ENCODE measurements at regions not wholly inside any gene's neighbourhood (a gene's known extent, or its start where the extent isn't known, plus 50 kb on each side); places are given as distances from the start of the nearest gene placed in this dataset.

DNA sequence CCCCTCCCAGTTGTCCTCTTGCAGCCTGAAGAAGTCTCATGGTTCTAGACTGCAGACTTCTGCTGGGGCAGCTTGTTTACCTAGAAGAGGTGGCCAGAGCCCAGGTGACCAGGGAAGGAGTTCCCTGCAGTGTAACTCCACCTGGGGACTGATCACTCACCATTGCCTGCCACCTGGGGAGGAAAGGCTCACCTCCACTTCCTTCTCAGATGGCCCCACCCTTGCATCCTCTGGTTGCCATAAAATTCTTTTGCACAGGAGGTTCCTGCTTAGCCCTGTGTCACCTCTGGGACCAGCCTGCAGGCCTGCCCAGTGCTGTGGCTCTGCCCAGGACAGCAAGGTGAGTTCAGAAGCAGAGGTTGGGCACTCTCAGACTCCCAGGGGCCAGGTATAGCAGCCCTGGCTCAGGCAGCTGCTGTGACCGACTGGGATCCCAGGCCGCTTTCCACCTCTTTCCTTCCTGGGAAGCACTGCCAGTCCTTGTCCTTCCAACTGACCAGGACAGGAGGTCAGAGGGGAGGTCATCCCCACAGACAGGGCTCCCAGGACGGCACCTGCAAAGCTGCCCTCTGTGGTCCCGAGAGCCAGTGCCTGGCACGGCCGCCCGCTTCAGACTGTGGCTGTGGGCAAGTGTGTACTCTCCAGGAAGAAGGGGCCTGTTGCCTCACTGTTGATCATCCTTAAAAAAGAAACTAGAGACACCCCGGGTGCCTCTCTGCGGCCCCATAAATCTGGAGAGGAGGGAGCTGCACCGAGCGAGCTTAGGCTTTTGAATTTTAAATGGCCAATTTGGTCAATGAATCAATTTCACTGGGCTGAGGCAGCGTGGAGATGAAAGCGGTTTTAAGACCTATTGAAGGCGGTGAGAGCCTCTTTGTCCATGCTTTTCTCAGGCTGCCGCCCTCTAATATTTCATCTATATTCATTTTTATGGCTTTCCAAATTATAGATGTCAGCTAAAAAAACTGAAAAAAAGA is 79.5 kb upstream of the C14orf180 start:
- DNase-seq (ENCODE audit: low read depth in 4 of 4, low spot score in 3 of 4), result no peak

DNA sequence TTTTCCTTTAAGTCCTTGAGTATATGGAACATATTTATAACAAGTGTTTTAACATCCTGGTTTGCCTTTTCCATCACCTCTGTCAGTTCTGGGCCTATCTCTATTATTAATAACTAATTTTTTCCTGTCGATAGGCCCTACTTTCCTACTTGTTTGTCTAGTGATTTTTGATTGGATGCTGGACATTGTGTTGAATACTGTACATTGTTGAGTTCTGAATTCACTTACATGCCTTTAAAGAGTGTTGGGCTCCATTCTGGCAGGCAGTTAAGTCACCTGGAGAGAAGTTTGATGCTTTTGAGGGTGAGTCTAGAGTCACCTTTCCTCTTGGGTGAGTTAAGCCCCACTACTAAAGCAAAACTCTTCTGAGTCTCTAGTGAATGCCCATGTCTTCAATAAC is 77.5 kb upstream of the C14orf180 start:
- no peak for DNase-seq (ENCODE audit: low read depth in 4 of 4, low spot score in 3 of 4)

DNA sequence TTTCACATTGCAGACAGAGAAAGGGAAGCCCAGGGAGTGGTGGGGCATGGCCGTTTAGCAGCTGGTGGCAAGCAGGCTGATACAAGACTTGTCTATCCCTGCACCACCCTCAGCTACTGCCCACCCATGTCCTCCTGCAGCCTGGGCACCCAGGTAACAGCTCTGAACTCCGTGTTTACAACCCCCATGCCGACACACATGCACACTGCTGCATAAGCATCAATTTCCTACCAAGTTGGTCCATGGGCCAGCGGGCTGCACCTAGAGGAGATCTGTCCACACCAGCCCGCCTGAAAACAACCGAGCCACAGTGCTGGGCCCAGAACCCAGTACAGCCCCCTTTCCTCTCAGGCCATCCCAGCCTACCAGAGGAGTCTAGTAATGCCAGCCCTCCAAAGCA is 75.9 kb upstream of the C14orf180 start:
- no peak for DNase-seq (ENCODE audit: low read depth in 4 of 4, low spot score in 3 of 4)

DNA sequence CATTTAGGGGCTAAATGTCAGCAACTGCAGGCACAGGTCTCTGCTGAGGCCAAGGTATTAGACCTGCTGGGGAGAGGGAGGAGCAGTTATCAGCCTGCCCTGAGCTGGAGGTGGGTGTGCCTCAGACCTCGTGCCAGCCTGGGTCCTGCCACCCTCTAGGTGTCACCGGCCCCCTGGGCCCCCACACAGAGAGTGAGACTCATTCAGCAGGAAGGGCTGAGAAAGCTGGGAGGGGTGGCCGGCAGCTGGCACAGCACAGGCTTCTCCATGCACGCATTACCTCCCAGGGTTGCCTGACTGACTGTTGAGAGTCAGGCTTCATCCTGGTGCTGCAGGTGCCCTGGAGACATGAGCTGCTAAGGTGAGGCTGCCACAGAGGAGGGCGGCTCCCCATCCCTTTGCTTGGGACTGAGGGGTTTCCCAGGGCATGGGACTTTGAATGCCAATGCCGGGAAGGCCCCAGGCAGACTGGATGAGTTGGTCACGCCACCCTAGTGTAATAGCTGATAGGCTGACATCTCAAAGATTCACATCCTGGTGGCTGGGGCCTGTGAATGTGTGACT is 75.3 kb upstream of the C14orf180 start:
- DNase-seq (ENCODE audit: low read depth in 4 of 4, low spot score in 3 of 4), result no peak

DNA sequence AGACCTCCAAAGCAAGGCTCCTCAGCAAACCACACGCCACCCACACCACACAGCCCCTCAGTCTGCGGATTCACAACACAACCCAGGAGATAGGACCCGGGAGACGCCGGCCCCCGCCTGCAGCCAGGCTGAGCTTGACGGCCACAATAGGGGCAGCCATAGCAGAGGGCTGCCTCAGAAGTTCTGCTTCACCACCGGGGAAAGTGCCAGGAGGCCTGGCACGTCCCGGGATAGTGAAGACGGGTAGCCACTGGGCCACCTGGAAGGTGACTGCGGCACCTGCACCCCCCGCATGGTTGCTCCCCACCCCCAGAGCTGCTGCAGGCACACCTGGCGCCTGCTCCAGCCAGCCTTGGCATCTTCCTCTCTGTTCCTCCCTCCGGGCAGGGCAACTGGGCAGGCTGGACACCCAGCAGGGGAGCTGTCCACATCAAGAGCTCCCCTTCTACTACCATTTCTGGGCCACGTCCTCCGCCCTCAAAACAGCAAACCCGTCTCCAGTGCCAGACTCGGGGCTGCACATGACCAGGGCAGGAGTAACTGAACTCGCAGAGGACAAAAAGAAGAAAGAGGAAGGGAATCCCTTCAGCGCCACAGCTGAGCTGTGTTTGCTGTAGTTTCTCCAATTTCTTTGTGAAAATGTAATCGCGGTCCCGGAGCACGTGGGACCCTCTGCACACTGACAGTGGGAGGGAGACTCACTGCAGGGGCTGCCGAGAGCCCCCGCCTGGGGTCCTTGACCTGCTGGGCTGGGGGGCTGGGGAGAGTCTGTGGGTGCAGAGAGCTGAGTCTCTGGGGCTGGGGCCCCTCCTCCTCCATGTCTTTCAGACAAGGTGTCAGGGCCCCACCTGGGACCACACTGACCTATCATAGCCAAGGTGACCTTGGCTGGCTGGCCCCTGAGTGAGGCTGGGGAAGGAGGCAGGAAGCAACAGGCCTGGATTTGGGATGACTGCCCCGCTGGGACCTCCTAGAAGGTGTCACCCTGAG is 74.2 kb upstream of the C14orf180 start:
- DNase-seq (ENCODE audit: low read depth in 4 of 4, low spot score in 3 of 4), result no peak

DNA sequence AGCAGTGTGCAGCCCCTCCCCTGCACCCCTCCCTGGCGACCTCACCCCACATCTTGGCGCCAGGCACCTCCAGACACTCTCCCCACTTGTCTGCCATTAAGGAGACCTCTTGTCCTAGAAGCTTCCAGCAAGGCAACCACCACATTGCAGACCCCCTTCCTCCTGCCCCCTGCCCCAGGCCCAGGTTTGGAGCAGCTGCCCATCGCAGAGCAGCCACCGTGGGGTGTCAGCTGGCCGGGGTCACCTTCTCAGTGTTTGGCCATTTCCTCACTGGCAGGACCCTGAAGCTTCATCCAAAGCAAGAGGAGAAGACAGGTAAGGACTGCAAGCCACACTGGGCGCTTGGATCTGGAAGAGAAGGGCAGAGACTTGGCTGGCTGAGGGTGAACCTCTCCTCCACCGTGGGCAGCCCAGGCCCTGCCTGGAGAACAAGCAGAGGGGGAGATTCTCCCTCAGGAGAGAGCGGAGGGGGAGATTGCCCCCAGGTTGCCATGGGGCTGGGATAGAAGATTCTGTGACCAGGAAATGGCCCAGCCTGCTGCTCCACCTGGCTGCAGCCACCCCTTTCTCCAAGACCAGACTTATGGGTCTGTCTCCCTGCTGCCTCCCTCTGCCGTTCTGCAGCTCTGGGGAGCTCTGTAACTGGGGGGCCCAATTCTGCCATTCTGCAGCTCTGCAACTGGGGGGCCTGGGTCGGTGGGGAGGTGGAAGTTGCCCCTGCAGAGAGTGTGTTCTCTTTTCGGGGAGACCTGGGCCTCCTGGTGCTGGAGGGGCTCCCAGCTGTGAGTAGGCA is 72.9 kb upstream of the C14orf180 start:
- no peak for DNase-seq (ENCODE audit: low read depth in 4 of 4, low spot score in 3 of 4)

DNA sequence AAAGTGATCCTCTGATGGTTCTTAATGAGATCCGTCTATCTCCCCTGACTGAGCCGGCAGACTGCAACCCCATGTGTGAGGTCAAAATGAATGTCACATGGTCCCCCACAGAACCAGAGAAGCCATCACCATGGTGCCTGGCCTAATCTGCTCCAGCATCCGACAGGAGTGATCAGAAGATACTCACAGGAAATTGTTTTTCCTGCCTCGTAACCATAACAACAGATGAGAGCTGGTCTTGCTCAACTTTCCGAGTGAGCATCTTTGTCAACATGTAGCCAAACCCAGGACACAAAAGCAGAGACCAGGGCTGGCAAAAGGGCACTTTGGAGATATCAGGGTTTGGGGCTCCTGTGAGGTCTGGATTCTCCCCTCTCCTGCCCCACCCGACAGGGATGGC is 72.1 kb upstream of the C14orf180 start:
- no peak for DNase-seq (ENCODE audit: low read depth in 4 of 4, low spot score in 3 of 4)

DNA sequence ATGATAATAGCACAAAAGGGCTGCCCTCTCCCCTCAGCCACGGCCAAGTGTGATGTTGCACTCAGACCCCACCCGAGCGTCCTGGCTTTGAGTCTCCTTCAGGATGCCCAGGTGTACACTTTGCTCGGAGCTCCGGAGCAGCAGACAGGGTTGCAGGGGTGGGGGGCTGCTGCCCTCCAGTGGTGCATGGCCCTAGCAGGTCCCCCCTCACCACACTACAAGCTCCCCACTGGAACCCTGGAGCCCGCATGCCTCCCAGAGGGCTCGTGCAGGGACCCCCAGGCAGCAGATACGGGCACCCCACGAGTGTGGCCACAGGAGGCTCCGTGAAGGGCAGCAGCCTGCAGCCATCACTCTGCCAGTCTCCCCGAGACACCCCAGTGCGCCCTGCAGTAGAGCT is 69.9 kb upstream of the C14orf180 start:
- no peak for DNase-seq (ENCODE audit: low read depth in 4 of 4, low spot score in 3 of 4)

DNA sequence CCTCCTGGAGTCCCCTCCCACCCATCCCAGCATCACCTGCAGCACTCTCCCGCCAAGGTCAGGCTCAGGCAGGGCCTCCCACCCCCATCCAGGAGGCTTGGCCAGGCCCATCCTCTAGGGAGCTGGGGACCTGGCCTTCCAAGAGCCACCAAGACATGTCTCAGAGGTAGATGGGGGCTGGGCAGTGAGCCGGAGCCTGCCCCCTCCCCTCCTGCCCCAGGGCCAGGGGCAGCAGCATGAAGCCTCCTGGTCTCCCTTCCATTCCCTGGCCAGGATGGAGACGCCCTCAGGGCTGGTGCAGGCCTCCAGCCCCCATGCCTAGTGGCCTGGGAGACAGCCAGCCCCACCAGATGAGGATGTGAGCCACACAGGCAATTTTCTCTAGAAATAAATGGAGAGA is 69.3 kb upstream of the C14orf180 start:
- no peak for DNase-seq (ENCODE audit: low read depth in 4 of 4, low spot score in 3 of 4)

DNA sequence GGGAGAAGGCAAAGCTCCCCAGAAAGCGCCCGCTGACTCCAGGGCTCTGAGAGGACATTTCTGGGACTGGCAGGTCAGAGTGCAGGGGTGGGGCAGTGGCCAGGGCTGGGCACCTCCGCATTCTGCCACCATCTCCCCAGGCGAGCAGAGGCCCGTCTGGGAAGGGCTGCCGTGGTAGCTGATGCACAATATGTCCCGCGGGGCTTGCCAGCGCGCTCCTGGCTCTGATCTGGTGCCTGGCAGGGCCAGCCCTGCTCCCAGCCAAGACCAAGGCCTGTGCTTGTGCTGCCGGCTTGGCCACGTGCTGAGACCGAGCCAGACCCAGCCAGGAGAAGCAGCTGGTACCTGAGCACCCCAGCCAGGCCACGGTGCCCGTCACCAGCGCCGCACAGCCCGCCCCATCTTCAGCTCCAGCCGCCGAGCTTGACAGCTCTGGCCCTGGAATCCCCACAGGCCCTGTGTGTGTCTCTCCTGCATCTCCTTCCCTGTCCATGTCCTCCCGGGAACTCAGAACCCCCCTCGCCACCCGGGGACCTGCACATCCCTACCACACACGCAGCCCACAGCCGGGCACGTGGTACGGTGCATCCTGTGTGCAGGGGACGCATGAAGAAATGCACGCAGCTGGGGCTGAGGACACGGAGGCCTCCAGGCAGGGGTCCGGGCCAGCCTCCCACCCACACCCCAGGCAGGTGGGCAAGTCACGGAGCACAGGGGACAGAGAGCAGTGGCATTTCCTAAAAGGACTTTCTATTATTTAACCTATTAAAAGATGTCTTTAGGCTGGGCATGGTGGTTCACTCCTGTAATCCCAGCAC is 68.6 kb upstream of the C14orf180 start:
- DNase-seq (ENCODE audit: low read depth in 4 of 4, low spot score in 3 of 4), result no peak

DNA sequence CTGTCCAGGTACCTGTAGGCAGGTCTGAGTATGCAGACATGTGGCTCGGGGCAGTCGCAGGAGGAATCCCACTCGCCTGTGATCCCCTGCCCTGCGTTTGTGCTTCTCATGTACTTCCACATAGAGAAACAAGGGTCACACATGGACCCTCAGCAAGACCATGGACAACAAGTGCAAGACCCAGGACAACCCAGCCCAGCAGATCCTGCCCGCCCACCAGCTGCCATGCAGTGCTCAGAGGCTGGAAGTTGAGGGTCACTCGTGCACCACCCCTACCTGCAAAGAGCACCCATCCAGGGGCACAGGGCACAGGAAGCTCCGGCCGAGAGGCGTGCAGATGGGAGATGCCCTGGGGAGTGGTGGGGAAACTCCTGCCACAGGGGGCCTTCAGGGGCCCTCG is 67.5 kb upstream of the C14orf180 start:
- DNase-seq (ENCODE audit: low read depth in 4 of 4, low spot score in 3 of 4), result no peak

DNA sequence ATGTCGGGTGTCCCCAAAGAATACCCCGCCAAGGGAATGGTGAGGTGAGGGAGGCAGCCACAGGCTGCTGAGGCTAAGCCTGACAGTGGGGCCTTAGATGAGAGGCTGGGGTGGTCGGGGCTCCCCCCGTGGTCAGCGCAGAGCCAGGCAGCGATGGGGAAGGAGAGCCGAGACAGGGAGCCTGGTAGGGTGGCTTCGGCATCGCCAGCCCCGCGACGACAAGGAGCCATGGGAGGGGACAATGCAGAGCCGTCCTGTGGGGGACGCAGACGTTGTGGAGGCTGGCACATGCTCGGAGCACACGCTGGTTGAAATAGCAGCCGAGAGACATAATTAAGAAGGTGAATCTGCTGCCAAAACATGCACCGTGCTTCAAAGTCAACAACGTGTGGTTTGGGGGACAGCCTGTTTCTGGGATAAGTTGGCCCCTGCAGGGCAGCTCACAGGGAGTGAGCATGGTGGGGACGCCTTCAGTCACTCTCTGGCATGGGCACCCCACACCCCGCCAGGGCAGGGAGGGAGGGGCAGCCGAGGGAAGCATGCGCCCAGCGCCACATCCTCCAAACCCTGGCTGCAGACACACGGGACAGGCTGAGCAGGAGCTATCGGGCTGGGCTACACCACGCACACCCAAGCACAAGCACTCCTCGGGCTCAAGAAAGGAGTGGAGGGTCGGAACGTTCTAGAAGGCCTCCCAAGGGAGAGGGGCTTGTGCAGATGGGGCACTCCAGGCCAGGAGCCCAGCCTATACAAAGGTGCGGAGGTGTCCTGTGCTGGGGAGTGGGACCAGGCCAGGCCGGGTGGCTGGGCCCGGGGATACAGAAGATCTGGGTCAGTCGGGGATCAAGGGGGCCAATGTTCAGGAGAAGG is 66.6 kb upstream of the C14orf180 start:
- no peak for DNase-seq (ENCODE audit: low read depth in 4 of 4, low spot score in 3 of 4)

DNA sequence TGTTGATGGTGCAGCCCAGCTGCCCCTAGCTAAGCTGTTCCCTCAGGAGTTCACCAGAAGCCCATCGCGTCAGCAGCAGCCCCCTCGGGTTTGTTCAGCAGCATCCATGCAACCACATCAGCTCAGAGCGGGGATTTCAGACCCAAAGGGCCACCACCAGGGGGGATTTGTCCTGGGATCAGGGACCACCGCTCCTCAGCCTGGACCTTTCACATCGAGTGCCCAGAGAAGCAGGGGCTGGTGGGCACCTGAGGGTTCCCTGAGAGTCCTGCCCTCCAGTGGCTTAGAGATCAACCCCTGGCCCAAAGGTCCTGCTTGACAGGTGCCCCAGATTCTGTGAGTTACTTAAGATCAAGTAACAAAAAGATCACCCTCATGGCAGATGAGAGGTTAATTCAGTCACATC is 65.9 kb upstream of the C14orf180 start:
- no peak for DNase-seq (ENCODE audit: low read depth in 4 of 4, low spot score in 3 of 4)

DNA sequence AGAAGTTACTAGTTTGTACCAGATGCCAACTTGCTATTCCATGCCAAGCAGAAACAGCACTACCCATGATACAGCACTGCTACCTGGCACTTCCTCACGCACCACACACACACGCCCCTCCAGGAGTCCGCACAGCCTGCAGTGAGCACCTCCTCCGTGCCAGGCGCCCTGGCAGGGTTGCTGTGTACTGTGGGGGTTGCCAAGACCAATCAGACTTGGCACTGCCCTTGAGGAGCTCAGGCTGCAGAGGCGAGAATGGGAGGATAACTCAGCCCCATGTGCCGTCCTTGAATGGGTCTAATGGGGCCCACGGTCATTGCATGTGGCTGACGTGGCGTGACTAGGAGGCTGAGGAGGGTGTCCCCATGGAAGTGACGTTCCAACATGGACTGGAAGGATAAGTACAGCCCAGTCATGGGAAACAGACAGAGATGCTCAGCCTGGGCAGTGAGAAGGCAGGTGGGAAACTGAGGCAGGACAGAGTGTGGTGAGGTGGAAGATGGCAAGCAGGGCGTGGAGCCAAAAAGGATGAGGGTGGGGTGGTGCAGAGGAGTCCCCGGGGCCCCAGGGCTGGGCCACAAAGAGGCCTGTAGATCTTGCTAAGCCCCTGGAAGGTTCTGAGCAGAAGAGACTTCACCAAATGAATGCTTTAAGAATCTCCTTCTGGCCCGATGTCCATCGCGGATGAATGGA is 65.3 kb upstream of the C14orf180 start:
- DNase-seq (ENCODE audit: low read depth in 4 of 4, low spot score in 3 of 4), result no peak

DNA sequence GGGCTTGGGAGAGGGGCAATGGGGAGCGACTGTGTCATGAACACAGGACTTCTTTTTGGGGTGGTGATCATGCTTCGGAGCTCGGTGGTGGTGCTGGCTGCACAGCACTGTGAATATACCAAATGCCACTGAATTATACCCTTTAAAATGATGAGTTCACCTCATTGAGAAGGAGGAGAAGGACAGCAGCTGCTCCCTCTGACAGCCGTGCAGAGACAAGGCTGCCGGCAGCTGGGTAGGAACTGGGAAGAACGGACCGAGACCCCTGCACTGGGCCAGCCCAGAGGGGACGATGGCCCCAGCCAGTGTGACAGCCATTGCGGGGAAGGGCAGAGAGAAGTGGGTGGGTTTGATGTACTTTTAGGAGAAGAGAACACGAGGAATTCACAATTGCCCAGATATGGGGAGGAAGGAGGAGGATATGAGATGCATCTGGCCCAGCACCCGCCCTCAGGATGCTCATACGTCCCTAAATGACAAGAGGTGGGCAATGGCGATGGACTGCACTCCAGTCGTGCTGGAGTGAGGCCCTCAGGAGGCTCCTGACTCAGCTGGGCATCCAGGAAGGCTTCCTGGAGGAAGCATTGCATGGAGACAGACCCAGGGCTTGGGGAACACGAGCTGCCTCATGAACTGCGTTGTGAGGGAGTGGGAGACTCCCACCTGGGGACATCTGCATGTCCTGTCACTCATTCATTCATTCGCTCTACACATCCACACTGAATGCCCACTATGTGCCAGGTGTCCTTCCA is 64.3 kb upstream of the C14orf180 start:
- no peak for DNase-seq (ENCODE audit: low read depth in 4 of 4, low spot score in 3 of 4)

DNA sequence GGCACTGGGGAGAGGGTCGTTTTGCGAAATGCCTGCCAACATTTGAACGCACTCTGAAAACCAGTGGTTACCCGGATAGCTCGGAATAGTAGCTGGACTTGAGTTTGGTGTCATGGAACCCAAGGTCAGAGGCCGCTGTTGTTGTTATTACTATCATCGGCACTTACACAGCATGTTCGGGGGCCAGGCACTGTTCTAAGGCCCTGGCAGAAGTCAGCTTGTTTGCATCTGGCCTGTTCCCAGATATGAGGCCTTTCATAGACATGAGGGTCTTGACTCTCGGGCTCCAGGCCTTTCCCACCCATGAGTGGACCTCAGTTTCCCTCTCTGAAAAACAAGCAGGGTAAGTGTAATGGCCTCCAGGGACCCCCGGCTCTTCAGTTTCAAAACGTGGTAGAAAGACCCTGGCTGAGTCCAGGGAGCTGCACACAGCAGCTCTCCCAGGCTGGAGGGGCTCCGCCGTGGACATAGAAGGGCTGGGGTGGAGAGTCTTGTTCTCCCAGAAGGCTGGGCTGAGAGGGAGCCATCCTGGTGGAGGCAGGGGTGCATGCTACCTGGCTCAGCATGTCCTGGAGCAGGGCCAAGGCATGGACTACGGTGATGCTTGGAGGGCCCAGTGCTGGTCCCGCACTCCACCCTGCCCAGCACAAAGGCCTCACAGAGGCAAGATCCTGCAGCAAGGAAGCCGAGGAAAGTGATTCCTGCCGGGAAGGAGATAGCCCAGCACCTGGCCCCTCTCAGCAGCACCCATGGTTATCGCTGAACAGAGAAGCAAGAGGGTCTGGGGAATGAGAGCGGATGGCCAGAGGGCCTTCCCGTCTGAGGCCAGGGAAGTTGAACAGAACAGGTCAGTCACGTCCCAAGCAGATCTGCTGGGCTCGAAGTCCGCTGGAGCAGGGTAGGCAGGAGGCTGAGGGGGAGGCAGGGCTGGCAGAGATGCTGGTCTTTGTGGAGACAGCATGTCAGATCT is 63.5 kb upstream of the C14orf180 start:
- no peak for DNase-seq (ENCODE audit: low read depth in 4 of 4, low spot score in 3 of 4)

All from left renal pelvis (tissue), 4 donors.